GM19043 (cell line): ENCODE measurements at regions not wholly inside any gene's neighbourhood (a gene's known extent, or its start where the extent isn't known, plus 50 kb on each side); places are given as distances from the start of the nearest gene placed in this dataset.
A peak's percentile ranks its signal among the peaks of the same experiment; 100 is the strongest.
"Not testable (repeated sequence)": the region's sequence is repeated elsewhere in the genome, so short reads cannot be mapped to it uniquely, and the experiment has no call there.

Experiments used
- ATAC-seq: cut with Tn5 transposase; IDR thresholded peaks from one replicate; pipeline ENCODE4 v1.9.1; 2021; ENCODE audit warnings: low read depth; ENCODE audit not compliant: unreplicated experiment

GRCh38 chr5:57671371-57671770, 188.8 kb upstream of the ACTBL2 start:
- no peak for ATAC-seq

GRCh38 chr5:57666582-57666981, 184.0 kb upstream of the ACTBL2 start:
- ATAC-seq, result no peak

- no peak for ATAC-seq
These were observed 182.7 kb upstream of the ACTBL2 start for GRCh38 chr5:57665146-57665936.

GRCh38 chr5:57664700-57665099, 182.1 kb upstream of the ACTBL2 start:
- ATAC-seq, result no peak

GRCh38 chr5:57663466-57663865, 180.9 kb upstream of the ACTBL2 start:
- ATAC-seq, result no peak

- ATAC-seq, result no peak
These were observed 180.4 kb upstream of the ACTBL2 start for GRCh38 chr5:57662991-57663390.

- ATAC-seq, result no peak
These were observed 177.3 kb upstream of the ACTBL2 start for GRCh38 chr5:57659886-57660285.

GRCh38 chr5:57658018-57658417, 175.4 kb upstream of the ACTBL2 start:
- ATAC-seq, result no peak

- ATAC-seq, result no peak
These were observed 172.6 kb upstream of the ACTBL2 start for GRCh38 chr5:57655228-57655627.

GRCh38 chr5:57653636-57654290, 171.2 kb upstream of the ACTBL2 start:
- ATAC-seq, result no peak

- no peak for ATAC-seq
These were observed 168.5 kb upstream of the ACTBL2 start for GRCh38 chr5:57651127-57651526.

GRCh38 chr5:57650360-57651069, 167.9 kb upstream of the ACTBL2 start:
- peak; percentile 96 for ATAC-seq

- no peak for ATAC-seq
These were observed 160.1 kb upstream of the ACTBL2 start for GRCh38 chr5:57642698-57643097.

GRCh38 chr5:57642066-57642465, 159.5 kb upstream of the ACTBL2 start:
- no peak for ATAC-seq

- ATAC-seq, result no peak
These were observed 152.7 kb upstream of the ACTBL2 start for GRCh38 chr5:57635146-57635777.

GRCh38 chr5:57632937-57633336, 150.3 kb upstream of the ACTBL2 start:
- ATAC-seq, result no peak

GRCh38 chr5:57631139-57631538, 148.5 kb upstream of the ACTBL2 start:
- not testable (repeated sequence) for ATAC-seq

- no peak for ATAC-seq
These were observed 145.1 kb upstream of the ACTBL2 start for GRCh38 chr5:57627661-57628060.

- no peak for ATAC-seq
These were observed 144.1 kb upstream of the ACTBL2 start for GRCh38 chr5:57626703-57627102.

GRCh38 chr5:57621624-57622023, 139.0 kb upstream of the ACTBL2 start:
- ATAC-seq, result no peak

GRCh38 chr5:57618767-57619381, 136.3 kb upstream of the ACTBL2 start:
- ATAC-seq, result no peak
